ENCODE measurements at regions not wholly inside any gene's neighbourhood (a gene's known extent, or its start where the extent isn't known, plus 50 kb on each side); places are given as distances from the start of the nearest gene placed in this dataset.

- TF ChIP-seq EZH2 (IDR thresholded peaks at IDR 0.05; ENCODE audit: insufficient read depth, poor library complexity, severe bottlenecking) (no peak), EZH2phosphoT487 (IDR thresholded peaks at IDR 0.05; ENCODE audit: insufficient read depth, low read depth) (no peak)
Observed at GRCh38 chr18:34042423-34043146, 182.1 kb downstream of the NOL4 start.
